NOMO-1 treated with dmso at 0.1 percent for 144 hours (cell line): ENCODE measurements at regions not wholly inside any gene's neighbourhood (a gene's known extent, or its start where the extent isn't known, plus 50 kb on each side); places are given as distances from the start of the nearest gene placed in this dataset.
"Not testable (repeated sequence)": the region's sequence is repeated elsewhere in the genome, so short reads cannot be mapped to it uniquely, and the experiment has no call there.

Experiments
- DNase-seq: peaks from one replicate; lab custom pipeline; 2025; ENCODE audit not compliant: unreplicated experiment; lab: John Stamatoyannopoulos, UW

GRCh38 chr2:48043131-48043700 lies 136.9 kb upstream of the FBXO11 start:
- no peak for DNase-seq

- no peak for DNase-seq
Measured at GRCh38 chr2:48043746-48044145, 137.4 kb upstream of the FBXO11 start.

GRCh38 chr2:48045613-48046012 lies 139.3 kb upstream of the FBXO11 start:
- DNase-seq: no peak

- no peak for DNase-seq
Measured at GRCh38 chr2:48048476-48049171, 142.3 kb upstream of the FBXO11 start.

- no peak for DNase-seq
Measured at GRCh38 chr2:48049371-48049770, 143.1 kb upstream of the FBXO11 start.

GRCh38 chr2:48050711-48051110 lies 144.4 kb upstream of the FBXO11 start:
- DNase-seq: no peak

- no peak for DNase-seq
Measured at GRCh38 chr2:48059975-48060374, 153.7 kb upstream of the FBXO11 start.

GRCh38 chr2:48061656-48062055 lies 155.4 kb upstream of the FBXO11 start:
- not testable (repeated sequence) for DNase-seq

GRCh38 chr2:48065096-48065495 lies 158.8 kb upstream of the FBXO11 start:
- DNase-seq: no peak

- no peak for DNase-seq
Measured at GRCh38 chr2:48066000-48066399, 159.7 kb upstream of the FBXO11 start.

- peak; percentile 41 for DNase-seq
Measured at GRCh38 chr2:48069769-48070168, 163.5 kb upstream of the FBXO11 start.

GRCh38 chr2:48070415-48070814 lies 164.1 kb upstream of the FBXO11 start:
- DNase-seq: no peak

- DNase-seq: no peak
Measured at GRCh38 chr2:48072583-48072982, 166.3 kb upstream of the FBXO11 start.

- DNase-seq: no peak
Measured at GRCh38 chr2:48075631-48076030, 169.3 kb upstream of the FBXO11 start.

GRCh38 chr2:48080534-48081316 lies 174.4 kb upstream of the FBXO11 start:
- peak; percentile 63 for DNase-seq

GRCh38 chr2:48081317-48081628 lies 175.0 kb upstream of the FBXO11 start:
- DNase-seq: no peak

GRCh38 chr2:48085888-48086287 lies 179.6 kb upstream of the FBXO11 start:
- DNase-seq: no peak

- no peak for DNase-seq
Measured at GRCh38 chr2:48088994-48089393, 182.7 kb upstream of the FBXO11 start.

- DNase-seq: no peak
Measured at GRCh38 chr2:48089644-48090043, 183.3 kb upstream of the FBXO11 start.

GRCh38 chr2:48092846-48093803 lies 186.8 kb upstream of the FBXO11 start:
- no peak for DNase-seq

GRCh38 chr2:48096765-48097164 lies 190.5 kb upstream of the FBXO11 start:
- not testable (repeated sequence) for DNase-seq
